IPS-NIHi11 (cell line): ENCODE measurements at regions not wholly inside any gene's neighbourhood (a gene's known extent, or its start where the extent isn't known, plus 50 kb on each side); places are given as distances from the start of the nearest gene placed in this dataset.

Experiments used
- DNase-seq: peaks from one replicate; pipeline ENCODE4 v3.0.0; 2012; ENCODE audit warnings: mixed read lengths, low spot score

- DNase-seq = no peak
Measured at GRCh38 chr18:75358928-75359327, 68.6 kb downstream of the SMIM21 start.

- DNase-seq = no peak
Measured at GRCh38 chr18:75353357-75353756, 74.1 kb downstream of the SMIM21 start.

GRCh38 chr18:75351409-75351808 lies 76.1 kb downstream of the SMIM21 start:
- no peak for DNase-seq

- no peak for DNase-seq
Measured at GRCh38 chr18:75350857-75351256, 76.6 kb downstream of the SMIM21 start.

DNA sequence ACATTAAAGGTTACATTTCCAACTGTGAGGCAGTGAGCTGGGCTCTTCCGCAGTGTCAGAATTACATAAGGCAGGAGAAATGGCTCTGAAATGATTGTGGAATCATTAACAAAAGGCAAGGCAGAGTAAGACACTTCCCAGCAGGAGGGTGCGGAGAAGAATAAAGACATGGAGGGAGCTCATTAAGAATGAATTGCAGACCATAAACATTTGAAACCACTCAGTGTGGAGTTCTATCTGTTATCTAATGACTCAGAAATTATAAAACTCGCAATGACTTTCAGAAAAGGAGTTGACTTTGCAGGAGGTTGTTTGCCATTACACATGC lies 77.0 kb downstream of the SMIM21 start:
- no peak for DNase-seq

GRCh38 chr18:75349668-75350511 lies 77.6 kb downstream of the SMIM21 start:
- no peak for DNase-seq

GRCh38 chr18:75346671-75347070 lies 80.8 kb downstream of the SMIM21 start:
- DNase-seq = no peak

DNA sequence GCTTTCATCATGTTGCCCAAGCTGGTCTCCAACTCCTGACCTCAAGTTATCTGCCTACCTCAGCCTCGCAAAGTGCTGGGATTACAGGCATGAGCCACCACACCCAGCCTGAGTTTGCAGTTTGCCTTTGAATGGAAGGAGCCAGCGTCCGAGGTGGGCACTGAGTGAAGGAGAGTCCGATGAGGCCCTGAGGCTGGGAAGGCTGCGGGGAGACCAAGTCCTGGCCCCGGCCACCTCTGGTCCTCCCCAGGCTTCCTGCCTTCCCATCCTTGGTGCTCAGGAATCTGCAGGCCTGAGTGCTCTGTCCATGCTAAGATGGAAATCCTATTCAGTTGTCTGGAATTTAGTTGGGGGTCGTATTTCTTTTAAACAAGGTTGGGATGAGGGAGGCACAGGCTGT lies 82.9 kb downstream of the SMIM21 start:
- no peak for DNase-seq

DNA sequence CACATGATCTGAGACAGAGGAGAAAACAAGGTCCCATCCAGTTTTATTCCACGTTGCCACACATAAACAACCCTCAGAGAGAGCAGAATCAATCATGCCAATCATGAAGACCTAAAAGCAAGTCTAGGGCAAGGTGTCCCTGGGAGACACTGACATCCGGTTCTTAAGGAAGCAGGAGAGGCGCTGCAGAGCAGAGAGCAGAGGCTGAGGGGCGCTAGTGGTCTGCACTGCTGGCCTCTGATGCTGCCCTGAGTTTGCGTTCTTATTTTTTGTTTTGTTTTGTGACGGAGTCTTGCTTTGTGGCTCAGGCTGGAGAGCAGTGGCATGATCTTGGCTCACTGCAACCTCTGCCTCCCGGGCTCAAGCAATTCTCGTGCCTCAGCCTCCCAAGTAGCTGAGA lies 83.3 kb downstream of the SMIM21 start:
- no peak for DNase-seq

DNA sequence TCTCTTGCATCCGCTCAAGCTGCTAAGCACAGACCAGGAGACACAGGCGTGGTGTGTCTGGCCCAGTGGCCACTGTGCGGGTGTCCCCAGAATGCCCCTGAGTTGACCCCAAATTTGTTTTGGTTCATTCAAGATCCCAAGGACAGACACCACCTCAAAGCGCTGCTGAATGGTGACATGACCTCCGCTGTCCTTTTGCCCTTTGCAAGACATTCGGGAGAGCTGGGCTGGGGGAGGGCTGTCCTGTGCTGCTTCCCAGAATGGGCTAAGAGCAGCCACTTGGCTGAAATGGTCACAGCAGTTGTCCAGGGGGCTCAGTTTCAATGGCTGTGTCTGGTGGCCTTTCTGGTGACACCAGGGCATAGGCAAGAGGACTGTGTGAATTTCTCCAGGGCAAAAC lies 84.1 kb downstream of the SMIM21 start:
- DNase-seq = no peak

DNA sequence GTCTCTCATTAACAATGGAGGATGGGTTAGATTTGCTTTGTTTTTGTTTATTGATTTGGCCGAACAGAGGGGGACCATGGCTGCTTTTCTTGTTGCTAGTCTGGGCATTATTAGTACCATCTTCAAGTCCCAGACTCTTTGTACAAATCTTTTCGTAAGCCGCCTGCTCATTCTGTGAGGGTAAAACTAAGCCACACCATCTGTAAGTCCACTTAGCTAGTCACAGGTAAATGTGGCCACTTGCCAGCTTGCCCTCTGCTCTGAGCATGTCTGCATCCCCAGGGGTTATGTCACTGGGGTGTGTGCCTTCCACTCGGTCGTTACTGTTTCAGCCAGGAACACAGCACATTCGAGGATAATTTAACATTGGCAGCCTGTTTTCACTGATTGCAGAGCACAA lies 85.6 kb downstream of the SMIM21 start:
- DNase-seq = no peak

GRCh38 chr18:75341267-75341666 lies 86.2 kb downstream of the SMIM21 start:
- peak; percentile 48 for DNase-seq

DNA sequence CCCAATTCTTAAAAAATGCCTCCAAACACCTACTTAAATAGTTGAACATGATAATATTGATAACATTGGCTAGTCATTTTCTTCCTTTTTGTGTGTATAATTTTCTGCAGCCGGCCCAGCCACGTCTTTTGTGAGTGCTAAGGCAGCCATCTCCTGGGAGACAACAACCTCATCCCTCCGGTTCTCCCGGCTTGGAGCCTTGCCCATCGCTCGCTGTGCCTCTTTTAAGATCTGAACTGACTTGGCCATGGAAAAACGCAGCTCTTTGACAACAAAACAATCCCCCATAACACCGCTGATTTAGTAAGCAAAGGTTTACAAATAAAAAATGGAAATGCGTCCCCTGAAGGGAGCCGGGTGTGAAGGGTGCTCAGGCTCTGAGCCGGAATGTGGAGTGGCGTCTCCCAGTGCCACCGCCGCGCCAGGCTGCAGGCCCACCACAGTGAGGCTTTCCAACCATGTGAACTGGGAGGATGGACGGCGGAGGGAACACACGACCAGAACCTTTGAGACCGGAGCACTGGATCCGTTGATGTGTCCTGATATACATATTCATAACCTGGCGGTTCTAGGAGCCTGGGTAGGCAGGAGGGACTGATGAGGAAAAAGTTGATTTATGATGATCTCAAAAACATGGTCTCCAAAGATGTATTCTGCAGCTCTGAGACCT lies 87.4 kb downstream of the SMIM21 start:
- no peak for DNase-seq
